ENCODE measurements at regions not wholly inside any gene's neighbourhood (a gene's known extent, or its start where the extent isn't known, plus 50 kb on each side); places are given as distances from the start of the nearest gene placed in this dataset.
A peak's percentile ranks its signal among the peaks of the same experiment; 100 is the strongest.

DNA sequence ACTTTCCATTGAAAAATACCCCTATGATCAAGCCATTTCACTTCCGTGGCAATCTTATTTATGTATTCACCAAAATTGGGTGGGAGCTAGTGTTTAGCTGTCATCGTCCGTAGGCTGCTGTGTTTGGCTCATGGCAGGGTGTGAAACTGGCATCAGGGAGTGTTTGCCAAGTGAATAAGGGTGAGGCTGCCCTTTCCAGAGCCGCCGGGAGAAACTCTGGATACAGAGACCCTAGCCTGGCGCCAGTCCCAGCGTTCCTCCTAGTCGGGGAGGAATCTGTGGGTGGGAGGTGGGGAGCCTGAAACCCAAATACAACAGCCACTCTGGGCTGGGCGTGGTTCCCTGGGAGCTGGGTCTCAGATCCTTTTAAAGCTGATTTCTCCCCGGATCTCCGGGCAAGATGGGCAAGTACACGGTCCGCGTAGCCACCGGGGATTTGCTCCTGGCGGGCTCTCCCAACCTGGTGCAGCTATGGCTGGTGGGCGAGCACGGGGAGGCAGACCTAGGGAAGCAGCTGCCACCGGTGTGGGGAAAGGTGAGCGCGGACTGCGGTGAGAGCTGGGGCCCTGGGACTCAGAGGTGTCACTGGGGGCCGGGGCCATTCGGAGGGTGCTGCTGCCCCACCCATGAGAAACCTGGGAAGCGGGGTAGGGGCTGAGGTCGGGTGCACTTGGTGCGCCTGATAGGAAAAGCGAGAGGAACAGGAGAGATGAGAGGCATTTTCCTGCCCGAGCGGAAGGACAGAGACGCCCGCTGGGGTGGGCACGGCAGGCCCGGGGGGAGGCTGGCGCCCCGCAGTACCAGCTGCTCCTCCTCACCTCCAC lies 62.1 kb upstream of the TEKT1 start:
- no peak for DNase-seq (ENCODE audit: extremely low read depth, insufficient read length)
- no peaks in the 10 kb centered on the region; the same call in 1 of the 2 replicates for H3K36me3 ChIP-seq (ENCODE audit: control insufficient read depth, insufficient read depth, low read length)
- H3K27me3 ChIP-seq (replicated peaks; ENCODE audit: control insufficient read depth, insufficient read depth, low read length), result no peaks in the 10 kb centered on the region
- TF ChIP-seq, protein P1, sequence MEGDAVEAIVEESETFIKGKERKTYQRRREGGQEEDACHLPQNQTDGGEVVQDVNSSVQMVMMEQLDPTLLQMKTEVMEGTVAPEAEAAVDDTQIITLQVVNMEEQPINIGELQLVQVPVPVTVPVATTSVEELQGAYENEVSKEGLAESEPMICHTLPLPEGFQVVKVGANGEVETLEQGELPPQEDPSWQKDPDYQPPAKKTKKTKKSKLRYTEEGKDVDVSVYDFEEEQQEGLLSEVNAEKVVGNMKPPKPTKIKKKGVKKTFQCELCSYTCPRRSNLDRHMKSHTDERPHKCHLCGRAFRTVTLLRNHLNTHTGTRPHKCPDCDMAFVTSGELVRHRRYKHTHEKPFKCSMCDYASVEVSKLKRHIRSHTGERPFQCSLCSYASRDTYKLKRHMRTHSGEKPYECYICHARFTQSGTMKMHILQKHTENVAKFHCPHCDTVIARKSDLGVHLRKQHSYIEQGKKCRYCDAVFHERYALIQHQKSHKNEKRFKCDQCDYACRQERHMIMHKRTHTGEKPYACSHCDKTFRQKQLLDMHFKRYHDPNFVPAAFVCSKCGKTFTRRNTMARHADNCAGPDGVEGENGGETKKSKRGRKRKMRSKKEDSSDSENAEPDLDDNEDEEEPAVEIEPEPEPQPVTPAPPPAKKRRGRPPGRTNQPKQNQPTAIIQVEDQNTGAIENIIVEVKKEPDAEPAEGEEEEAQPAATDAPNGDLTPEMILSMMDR (IDR thresholded peaks at IDR 0.05; ENCODE audit: insufficient read depth, low read length, poor library complexity, severe bottlenecking), result no peak
- no peak overlapping the region for H3K4me3 ChIP-seq (replicated peaks; ENCODE audit: low read depth, low read length)

DNA sequence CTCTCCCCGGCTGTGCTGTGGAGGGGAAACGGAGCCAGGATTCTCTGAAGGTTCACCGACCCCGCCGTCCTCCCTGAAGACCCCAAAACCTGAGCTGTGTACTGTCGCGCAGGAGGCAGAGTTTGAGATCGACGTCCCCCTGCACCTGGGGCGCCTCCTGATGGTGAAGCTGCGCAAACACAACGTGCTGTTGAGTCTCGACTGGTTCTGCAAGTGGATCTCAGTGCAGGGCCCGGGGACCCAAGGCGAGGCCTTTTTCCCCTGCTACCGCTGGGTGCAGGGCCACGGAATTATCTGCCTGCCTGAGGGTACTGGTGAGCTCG lies 62.6 kb upstream of the TEKT1 start:
- Histone ChIP-seq H3K4me3 (replicated peaks; ENCODE audit: low read depth, low read length) (no peak overlapping the region), H3K36me3 (ENCODE audit: control insufficient read depth, insufficient read depth, low read length) (no peaks in the 10 kb centered on the region; the same call in 1 of the 2 replicates), H3K27me3 (replicated peaks; ENCODE audit: control insufficient read depth, insufficient read depth, low read length) (no peaks in the 10 kb centered on the region)
- DNase-seq (ENCODE audit: extremely low read depth, insufficient read length), result no peak
- TF ChIP-seq, protein P1 (IDR thresholded peaks at IDR 0.05; ENCODE audit: insufficient read depth, low read length, poor library complexity, severe bottlenecking), result peak; percentile 42

DNA sequence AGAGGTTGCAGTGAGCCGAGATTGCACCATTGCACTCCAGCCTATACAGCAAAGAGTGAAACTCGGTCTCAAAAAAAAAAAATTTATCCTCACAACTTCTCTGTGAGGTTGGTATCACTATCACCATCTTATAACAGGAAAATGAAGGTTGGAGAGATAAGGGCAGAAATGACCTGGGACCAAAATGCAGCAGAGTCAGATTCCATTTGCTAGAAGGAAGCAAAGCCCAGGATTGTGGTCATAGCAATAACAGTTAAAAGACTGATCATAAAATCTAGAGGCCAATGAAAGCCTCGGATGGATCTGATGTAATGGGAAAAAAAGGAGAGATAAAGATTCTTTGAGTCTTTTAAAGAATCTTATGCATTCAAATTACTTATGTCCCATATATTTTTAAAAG lies 69.6 kb upstream of the TEKT1 start:
- Histone ChIP-seq H3K36me3 (ENCODE audit: control insufficient read depth, insufficient read depth, low read length) (peaks cover 2% of the 10 kb centered on the region; the same call in 1 of the 2 replicates), H3K4me3 (replicated peaks; ENCODE audit: low read depth, low read length) (no peak overlapping the region)
- no peak for DNase-seq (ENCODE audit: extremely low read depth, insufficient read length)

DNA sequence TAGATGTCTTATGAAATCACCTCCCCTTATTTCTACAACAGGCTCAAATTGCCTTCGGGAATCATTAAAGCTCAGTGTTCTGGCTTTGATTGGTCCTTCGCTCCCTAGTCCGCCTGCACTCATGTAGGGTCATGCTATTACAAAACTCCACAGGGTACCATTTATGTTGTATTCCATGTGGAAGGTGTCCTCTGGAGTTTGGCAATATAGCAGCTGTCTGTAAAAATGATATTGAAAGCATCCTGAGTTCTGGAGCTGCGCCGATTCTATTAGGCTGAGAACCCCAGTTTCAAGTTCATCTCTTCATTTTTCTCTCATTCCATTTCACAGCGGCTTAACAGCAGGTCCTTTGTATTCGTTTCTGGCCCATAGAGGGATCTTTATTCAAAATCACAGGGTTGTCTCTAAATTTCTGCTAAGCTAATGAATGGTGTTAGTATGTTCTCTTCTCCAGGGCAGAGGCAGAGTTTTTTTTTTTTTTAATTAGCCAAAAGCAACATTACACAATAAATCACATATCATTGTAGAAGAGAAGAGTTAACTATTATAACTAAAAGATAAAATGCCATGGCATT lies 71.9 kb upstream of the TEKT1 start:
- Histone ChIP-seq H3K4me3 (replicated peaks; ENCODE audit: low read depth, low read length) (no peak overlapping the region), H3K27me3 (replicated peaks; ENCODE audit: control insufficient read depth, insufficient read depth, low read length) (no peaks in the 10 kb centered on the region), H3K36me3 (ENCODE audit: control insufficient read depth, insufficient read depth, low read length) (peaks cover 2% of the 10 kb centered on the region; the same call in 1 of the 2 replicates)
- TF ChIP-seq, protein P1 (IDR thresholded peaks at IDR 0.05; ENCODE audit: insufficient read depth, low read length, poor library complexity, severe bottlenecking), result no peak
- DNase-seq (ENCODE audit: extremely low read depth, insufficient read length), result no peak

More for the DNA sequence above, 69.6 kb upstream of the TEKT1 start:
- TF ChIP-seq, protein P1 (IDR thresholded peaks at IDR 0.05; ENCODE audit: insufficient read depth, low read length, poor library complexity, severe bottlenecking), result no peak
- no peaks in the 10 kb centered on the region for H3K27me3 ChIP-seq (replicated peaks; ENCODE audit: control insufficient read depth, insufficient read depth, low read length)

DNA sequence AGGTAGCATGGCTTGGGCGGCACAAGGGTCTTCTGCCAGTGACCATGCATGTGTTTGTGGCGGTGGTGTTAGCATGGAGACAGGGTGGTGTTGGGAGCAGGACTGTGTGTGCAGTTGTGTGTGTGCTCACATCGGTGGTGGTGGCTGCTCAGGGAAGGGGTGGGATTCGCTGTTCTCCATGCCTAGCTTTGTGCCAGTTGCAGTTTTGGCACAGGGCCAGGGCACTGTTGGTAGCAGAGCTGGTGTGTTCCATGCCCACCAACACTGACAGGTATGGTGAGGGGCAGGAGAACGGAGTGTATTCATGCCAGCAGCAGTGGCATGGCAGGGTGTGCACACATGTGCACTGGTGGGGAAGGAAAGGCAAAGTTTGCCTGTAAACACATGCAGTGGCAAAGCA lies 77.3 kb upstream of the TEKT1 start:
- H3K27me3 ChIP-seq (replicated peaks; ENCODE audit: control insufficient read depth, insufficient read depth, low read length), result no peaks in the 10 kb centered on the region
- no peaks in the 10 kb centered on the region for H3K36me3 ChIP-seq (ENCODE audit: control insufficient read depth, insufficient read depth, low read length)
- no peak for DNase-seq (ENCODE audit: extremely low read depth, insufficient read length)
- H3K4me3 ChIP-seq (replicated peaks; ENCODE audit: low read depth, low read length), result no peak overlapping the region
- TF ChIP-seq, protein P1 (IDR thresholded peaks at IDR 0.05; ENCODE audit: insufficient read depth, low read length, poor library complexity, severe bottlenecking), result no peak

All from GM06990 (cell line).